SK-N-SH (cell line): ENCODE measurements at regions not wholly inside any gene's neighbourhood (a gene's known extent, or its start where the extent isn't known, plus 50 kb on each side); places are given as distances from the start of the nearest gene placed in this dataset.

Source experiments
- CTCF ChIA-PET: fragments of 300-600, 350-600 bp; formaldehyde crosslinking; extraction: SDS; loops from one replicate; lab custom pipeline; 2021; lab: Yijun Ruan, JAX
- POLR2A ChIA-PET: fragments of 350-600 bp; sonication (Branson Sonifier 250); formaldehyde crosslinking; extraction: SDS; loops from one replicate; lab custom pipeline; 2020; ENCODE audit warnings: antibody characterized with exemption, inconsistent platforms; lab: Yijun Ruan, JAX
- DNase-seq: peaks from one replicate; pipeline ENCODE4 v3.0.0; 2012
- H2AFZ ChIP-seq: fragments of 200-600 bp; sonication (generic); 2 replicates; pipeline ENCODE4 v1.8.1; 2016; ENCODE audit warnings: antibody characterized with exemption, mild to moderate bottlenecking, low read depth
- H3F3A ChIP-seq: fragments of 200-600 bp; sonication (generic); replicated peaks from 2 replicates; pipeline ENCODE3; 2016; ENCODE audit warnings: antibody characterized with exemption, mild to moderate bottlenecking; ENCODE audit not compliant: insufficient read depth
- H3K27ac ChIP-seq, 2 experiments: fragments of 200-500 bp in 1 of 2; fragments of 200-600 bp in 1 of 2; sonication (Bioruptor generic) in 1 of 2; sonication (generic), shearing (Covaris generic) in 1 of 2; 2 replicates each; pipeline versions ENCODE4 v1.5.1 to v1.6.1; 2014 to 2016; ENCODE audit warnings: low read depth in 2 of 2, inconsistent platforms in 1 of 2, low read length in 1 of 2, mild to moderate bottlenecking in 1 of 2, mixed read lengths in 1 of 2
- H3K27me3 ChIP-seq: fragments of 200-600 bp; sonication (generic), shearing (Covaris generic); 2 replicates; pipeline ENCODE4 v1.6.1; 2016; ENCODE audit warnings: mixed run types; ENCODE audit not compliant: insufficient read depth
- H3K36me3 ChIP-seq, 2 experiments: fragments of 200-500 bp in 1 of 2; fragments of 200-600 bp in 1 of 2; sonication (Bioruptor generic) in 1 of 2; sonication (generic) in 1 of 2; replicated peaks in 1 of 2; 2 replicates each; pipeline versions ENCODE3 to v1.5.1; 2014 to 2016; ENCODE audit warnings: low read length in 1 of 2, mild to moderate bottlenecking in 1 of 2; ENCODE audit not compliant: insufficient read depth in 2 of 2, control insufficient read depth in 1 of 2
- H3K4me1 ChIP-seq, 2 experiments: fragments of 200-500 bp in 1 of 2; fragments of 200-600 bp in 1 of 2; sonication (Bioruptor generic) in 1 of 2; sonication (generic), shearing (Covaris generic) in 1 of 2; 2 replicates each; pipeline versions ENCODE4 v1.5.1 to v1.6.1; 2014 to 2016; ENCODE audit warnings: low read depth in 1 of 2, low read length in 1 of 2, mixed run types in 1 of 2; ENCODE audit not compliant: insufficient read depth in 2 of 2, control insufficient read depth in 1 of 2
- H3K4me2 ChIP-seq: fragments of 200-600 bp; sonication (generic), shearing (Covaris generic); 2 replicates; pipeline ENCODE4 v1.6.1; 2017; ENCODE audit warnings: mixed run types
- H3K4me3 ChIP-seq, 2 experiments: fragments of 200-500 bp in 1 of 2; fragments of 200-600 bp in 1 of 2; sonication (Bioruptor generic) in 1 of 2; sonication (generic), shearing (Covaris generic) in 1 of 2; 2 replicates each; pipeline versions ENCODE4 v1.5.1 to v1.8.1; 2014 to 2016; ENCODE audit warnings: low read depth in 2 of 2, inconsistent platforms in 1 of 2, low read length in 1 of 2, mild to moderate bottlenecking in 1 of 2, mixed read lengths in 1 of 2, moderate library complexity in 1 of 2
- H3K79me2 ChIP-seq: fragments of 200-600 bp; sonication (generic); 2 replicates; pipeline ENCODE4 v1.8.1; 2017; ENCODE audit warnings: mild to moderate bottlenecking; ENCODE audit not compliant: insufficient read depth
- H3K9ac ChIP-seq: fragments of 200-600 bp; sonication (generic); 2 replicates; pipeline ENCODE4 v1.6.1; 2017; ENCODE audit warnings: mixed run types
- H3K9me2 ChIP-seq: fragments of 200-600 bp; sonication (generic); 2 replicates; pipeline ENCODE4 v1.6.1; 2017; ENCODE audit warnings: mixed run types
- H3K9me3 ChIP-seq: fragments of 200-600 bp; sonication (generic); 2 replicates; pipeline ENCODE4 v1.6.1; 2017; ENCODE audit warnings: mixed run types, mild to moderate bottlenecking, moderate library complexity
- H4K20me1 ChIP-seq: fragments of 200-600 bp; sonication (generic); 2 replicates; pipeline ENCODE4 v1.6.1; 2017; ENCODE audit warnings: mild to moderate bottlenecking, mixed run types; ENCODE audit not compliant: insufficient read depth
- EZH2phosphoT487 ChIP-seq: fragments of 200-600 bp; sonication (generic); IDR thresholded peaks from 2 replicates; pipeline ENCODE4 v1.6.1; 2017; ENCODE audit warnings: low read depth, mixed run types, mild to moderate bottlenecking, antibody characterized with exemption, moderate library complexity, borderline replicate concordance
- GATA2 ChIP-seq: sonication (generic); formaldehyde crosslinking; IDR thresholded peaks from 2 replicates; pipeline ENCODE4 v1.5.0; 2020; ENCODE audit warnings: mild to moderate bottlenecking, missing genetic modification reagents
- MAX ChIP-seq: IDR thresholded peaks from 2 replicates; pipeline ENCODE4 v1.4.0; 2012; ENCODE audit warnings: low read depth
- MXI1 ChIP-seq: IDR thresholded peaks from 2 replicates; pipeline ENCODE4 v1.6.1; 2012; ENCODE audit warnings: mild to moderate bottlenecking, low read depth, low read length, improper control_type of control experiment
- NFIC ChIP-seq: IDR thresholded peaks from 2 replicates; pipeline ENCODE4 v1.4.0; 2012; ENCODE audit warnings: borderline replicate concordance
- REST ChIP-seq: IDR thresholded peaks from 2 replicates; pipeline ENCODE4 v1.6.1; 2012; ENCODE audit warnings: mild to moderate bottlenecking, low read depth, low read length, moderate library complexity
- TEAD4 ChIP-seq: IDR thresholded peaks from 2 replicates; pipeline ENCODE4 v1.4.0; 2012; ENCODE audit warnings: mild to moderate bottlenecking, borderline replicate concordance; ENCODE audit not compliant: insufficient read depth
- USF2 ChIP-seq: fragments of 150-350 bp; IDR thresholded peaks from 2 replicates; pipeline ENCODE4 v1.6.1; 2017; ENCODE audit warnings: antibody characterized with exemption, low read length, low read depth, borderline replicate concordance
- WGBS: methylation state at CpG from one replicate; pipeline ENCODE4 v1.1.6; 2017; ENCODE audit warnings: low lambda C conversion rate; 5-methylcytosine and 5-hydroxymethylcytosine counted together
- TF ChIP-seq, protein P1 (sequence below): IDR thresholded peaks from 2 replicates; pipeline ENCODE4; 2012

GRCh38 chr22:49721211-49721763, 106.4 kb downstream of the BRD1 start:
- H3K4me1 ChIP-seq = peaks cover 0 to 4% of the 10 kb centered on the region in 2 experiments; a peak in 1 of 4 replicates
- POLR2A ChIA-PET = no interaction called here
- TF ChIP-seq, protein P1, sequence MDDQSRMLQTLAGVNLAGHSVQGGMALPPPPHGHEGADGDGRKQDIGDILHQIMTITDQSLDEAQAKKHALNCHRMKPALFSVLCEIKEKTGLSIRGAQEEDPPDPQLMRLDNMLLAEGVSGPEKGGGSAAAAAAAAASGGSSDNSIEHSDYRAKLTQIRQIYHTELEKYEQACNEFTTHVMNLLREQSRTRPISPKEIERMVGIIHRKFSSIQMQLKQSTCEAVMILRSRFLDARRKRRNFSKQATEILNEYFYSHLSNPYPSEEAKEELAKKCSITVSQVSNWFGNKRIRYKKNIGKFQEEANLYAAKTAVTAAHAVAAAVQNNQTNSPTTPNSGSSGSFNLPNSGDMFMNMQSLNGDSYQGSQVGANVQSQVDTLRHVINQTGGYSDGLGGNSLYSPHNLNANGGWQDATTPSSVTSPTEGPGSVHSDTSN = no peak
- TF ChIP-seq USF2 (no peak), TEAD4 (no peak), MXI1 (no peak), EZH2phosphoT487 (no peak)
- H3F3A ChIP-seq = no peaks in the 10 kb centered on the region
- H3K4me3 ChIP-seq = no peak overlapping the region
- no peak overlapping the region for H2AFZ ChIP-seq
- no peak overlapping the region for H3K9ac ChIP-seq
- DNase-seq = no peak
- no peak overlapping the region for H3K27ac ChIP-seq
- CTCF ChIA-PET = no interaction called here
- H3K9me2 ChIP-seq = no peaks in the 10 kb centered on the region
- H3K27me3 ChIP-seq = no peaks in the 10 kb centered on the region; the same call in 1 of the 2 replicates
- no peaks in the 10 kb centered on the region for H3K36me3 ChIP-seq
- no peaks in the 10 kb centered on the region for H3K9me3 ChIP-seq
- no peaks in the 10 kb centered on the region for H3K79me2 ChIP-seq
- no peaks in the 10 kb centered on the region for H4K20me1 ChIP-seq
- no peak overlapping the region for H3K4me2 ChIP-seq
- 58% methylated on average over 13 of the region's 15 CpGs for WGBS

GRCh38 chr22:49720279-49720959, 107.3 kb downstream of the BRD1 start:
- Histone ChIP-seq H3K9me3 (no peaks in the 10 kb centered on the region), H4K20me1 (no peaks in the 10 kb centered on the region), H3K4me2 (no peak overlapping the region), H3K27ac (no peak overlapping the region), H2AFZ (no peak overlapping the region), H3K9ac (no peak overlapping the region), H3F3A (no peaks in the 10 kb centered on the region), H3K4me3 (no peak overlapping the region), H3K79me2 (no peaks in the 10 kb centered on the region), H3K4me1 (peaks cover 0 to 4% of the 10 kb centered on the region in 2 experiments; a peak in 1 of 4 replicates), H3K27me3 (no peaks in the 10 kb centered on the region; the same call in 1 of the 2 replicates), H3K36me3 (no peaks in the 10 kb centered on the region), H3K9me2 (no peaks in the 10 kb centered on the region)
- no peak for DNase-seq
- ChIA-PET CTCF (no interaction called here), POLR2A (no interaction called here)
- 45% methylated on average over 18 of the region's 18 CpGs for WGBS
- TF ChIP-seq REST (no peak), NFIC (no peak), MXI1 (no peak), MAX (no peak), GATA2 (CRISPR knock-in tag) (no peak)
